HepG2 (cell line): ENCODE measurements at regions not wholly inside any gene's neighbourhood (a gene's known extent, or its start where the extent isn't known, plus 50 kb on each side); places are given as distances from the start of the nearest gene placed in this dataset.

ENCODE experiments used
- ATAC-seq: fragments of 200-7000 bp; cut with Tn5 transposase; 3 replicates; pipeline ENCODE4 v1.9.1; 2020; ENCODE audit warnings: mild to moderate bottlenecking, moderate library complexity
- BruUV-seq: library from RNA; stranded (reverse); fragments of 400-500 nt; replicated peaks from 2 replicates; lab custom pipeline; 2021; lab: Mats Ljungman, UMichigan
- CTCF ChIA-PET: fragments of 300-600 bp; formaldehyde crosslinking; extraction: SDS; loops from one replicate; lab custom pipeline; 2021; ENCODE audit warnings: low total read pairs, inconsistent platforms, low intra/inter-chr PET ratio; lab: Yijun Ruan, JAX
- POLR2A ChIA-PET: fragments of 350-600 bp; sonication (Branson Sonifier 250); formaldehyde crosslinking; loops from one replicate; lab custom pipeline; 2020; ENCODE audit warnings: antibody characterized with exemption, inconsistent platforms; lab: Yijun Ruan, JAX
- DNase-seq: peaks from one replicate; pipeline ENCODE4 v3.0.0-alpha.2; 2015; ENCODE audit warnings: low spot score
- FAIRE-seq: peaks from 3 replicates; lab custom pipeline; 2011; peaks lifted over from hg19 to GRCh38; lab: Jason Lieb, UNC
- H2AFZ ChIP-seq: one replicate; pipeline ENCODE4 v1.6.1; 2011; ENCODE audit warnings: low read length, inconsistent platforms
- H3K27ac ChIP-seq: fragments of 300-600 bp; 3 replicates; pipeline ENCODE4 v1.8.0; 2011; ENCODE audit warnings: mixed run types, mild to moderate bottlenecking, mixed read lengths, low read length, inconsistent platforms; ENCODE audit not compliant: insufficient read depth; ENCODE audit errors: extremely low read length
- H3K27me3 ChIP-seq, 2 experiments: fragments of 200-600 bp in 1 of 2; 2 replicates in 1 of 2; 3 replicates in 1 of 2; pipeline versions ENCODE4 v1.6.0 to v1.8.0; 2011; ENCODE audit warnings: low read length in 2 of 2, mild to moderate bottlenecking in 2 of 2, moderate library complexity in 2 of 2, inconsistent platforms in 1 of 2; ENCODE audit not compliant: insufficient read depth in 2 of 2, control insufficient read depth in 1 of 2
- H3K36me3 ChIP-seq, 2 experiments: fragments of 200-600 bp in 1 of 2; replicated peaks in 1 of 2; 2 replicates in 1 of 2; 3 replicates in 1 of 2; pipeline versions ENCODE4 v1.5.1 to v1.8.0; 2011; ENCODE audit warnings: low read length in 2 of 2, inconsistent platforms in 1 of 2; ENCODE audit not compliant: insufficient read depth in 2 of 2, control insufficient read depth in 1 of 2
- H3K4me1 ChIP-seq: 2 replicates; pipeline ENCODE4 v1.5.1; 2012; ENCODE audit warnings: low read length, inconsistent platforms; ENCODE audit not compliant: insufficient read depth
- H3K4me2 ChIP-seq: 2 replicates; pipeline ENCODE4 v1.6.0; 2011; ENCODE audit warnings: low read depth, low read length, inconsistent platforms
- H3K4me3 ChIP-seq, 3 experiments: fragments of 200-600 bp in 1 of 3; sonication (generic), shearing (Covaris generic) in 1 of 3; replicated peaks in 1 of 3; 2 replicates each; pipeline ENCODE4 v1.5.1; 2011 to 2016; ENCODE audit warnings: low read length in 3 of 3, inconsistent platforms in 2 of 3, low read depth in 2 of 3, mild to moderate bottlenecking in 2 of 3, control low read depth in 1 of 3, mixed read lengths in 1 of 3; ENCODE audit not compliant: insufficient read depth in 1 of 3
- H3K79me2 ChIP-seq: one replicate; pipeline ENCODE4 v1.6.1; 2011; ENCODE audit warnings: low read length, inconsistent platforms; ENCODE audit not compliant: insufficient read depth
- H3K9ac ChIP-seq: 2 replicates; pipeline ENCODE4 v1.6.0; 2011; ENCODE audit warnings: mild to moderate bottlenecking, low read depth, low read length, inconsistent platforms; ENCODE audit not compliant: insufficient read depth
- H3K9me3 ChIP-seq: 2 replicates; pipeline ENCODE4 v1.5.1; 2012; ENCODE audit warnings: mild to moderate bottlenecking, low read length
- H4K20me1 ChIP-seq: 2 replicates; pipeline ENCODE4 v1.6.0; 2011; ENCODE audit warnings: inconsistent platforms, mild to moderate bottlenecking, low read length, moderate library complexity; ENCODE audit not compliant: insufficient read depth
- ATAD3A ChIP-seq: sonication (generic); formaldehyde crosslinking; IDR thresholded peaks from 2 replicates; pipeline ENCODE4 v1.4.0; 2020; ENCODE audit warnings: missing genetic modification reagents
- KAT2B ChIP-seq: fragments of 150-350 bp; IDR thresholded peaks from 2 replicates; pipeline ENCODE4 v1.6.1; 2014; ENCODE audit warnings: low read depth, low read length, borderline replicate concordance
- POLR2G ChIP-seq: fragments of 200-400 bp; formaldehyde crosslinking; IDR thresholded peaks from 2 replicates; pipeline ENCODE4 v1.6.1; 2018; ENCODE audit warnings: mild to moderate bottlenecking, low read depth, low read length, moderate library complexity
- SNRNP70 ChIP-seq: fragments of 200-400 bp; formaldehyde crosslinking; IDR thresholded peaks from 2 replicates; pipeline ENCODE4 v1.6.1; 2017; ENCODE audit warnings: mild to moderate bottlenecking, low read depth, low read length, moderate library complexity
- ZNF205 ChIP-seq: IDR thresholded peaks from 2 replicates; pipeline ENCODE4 v1.6.1; 2018; ENCODE audit warnings: missing biosample characterization, missing genetic modification reagents
- WGBS: methylation state at CpG from one replicate; pipeline ENCODE4 v1.1.6; 2017; ENCODE audit warnings: low lambda C conversion rate; 5-methylcytosine and 5-hydroxymethylcytosine counted together
- in situ Hi-C: cut with HindIII; loops from 2 replicates; pipeline ENCODE4 v1.10.0; 2017; ENCODE audit warnings: low pct_unique_long_range_greater_than_20kb; ENCODE audit not compliant: extremely low pct_ligation_motif_present
- intact Hi-C: fragments of 100-400 bp; cut with micrococcal nuclease; formaldehyde crosslinking; loops from one replicate; pipeline ENCODE4 v1.10.0; 2022; ENCODE audit not compliant: unreplicated experiment
- TF ChIP-seq, protein P1 (sequence below): sonication (generic); formaldehyde crosslinking; IDR thresholded peaks from 2 replicates; pipeline ENCODE4 v1.9.0; 2021; ENCODE audit warnings: mild to moderate bottlenecking, missing genetic modification reagents

DNA sequence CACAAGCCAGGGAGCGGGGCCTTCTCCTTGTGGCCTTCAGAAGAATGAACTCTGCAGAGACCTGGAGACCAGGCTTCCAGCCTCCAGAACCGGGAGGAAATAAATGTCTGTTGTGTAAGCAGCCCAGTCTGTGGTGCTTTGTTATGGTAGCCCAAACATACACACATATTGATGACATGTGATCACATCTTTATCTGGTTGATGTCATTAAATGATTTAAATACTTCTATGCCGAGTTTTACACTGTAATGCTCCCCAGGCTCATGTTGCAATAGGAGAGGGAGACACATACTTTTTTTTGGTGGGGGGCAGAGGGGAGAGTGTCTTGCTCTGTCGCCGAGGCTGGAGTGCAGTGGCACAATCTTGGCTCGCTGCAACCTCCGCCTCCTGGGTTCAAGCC is 188.0 kb upstream of the IRS2 start:
- no peaks in the 10 kb centered on the region for H3K9me3 ChIP-seq
- in situ Hi-C loops (no loop called here), intact Hi-C loops (no loop called here)
- no peak overlapping the region for H3K4me2 ChIP-seq
- H3K4me1 ChIP-seq: no peaks in the 10 kb centered on the region
- H3K4me3 ChIP-seq: no peak overlapping the region
- no peak for ATAC-seq
- TF ChIP-seq POLR2G (no peak), SNRNP70 (no peak), KAT2B (no peak), ATAD3A (CRISPR knock-in tag) (no peak), ZNF205 (CRISPR knock-in tag) (no peak)
- TF ChIP-seq, protein P1, sequence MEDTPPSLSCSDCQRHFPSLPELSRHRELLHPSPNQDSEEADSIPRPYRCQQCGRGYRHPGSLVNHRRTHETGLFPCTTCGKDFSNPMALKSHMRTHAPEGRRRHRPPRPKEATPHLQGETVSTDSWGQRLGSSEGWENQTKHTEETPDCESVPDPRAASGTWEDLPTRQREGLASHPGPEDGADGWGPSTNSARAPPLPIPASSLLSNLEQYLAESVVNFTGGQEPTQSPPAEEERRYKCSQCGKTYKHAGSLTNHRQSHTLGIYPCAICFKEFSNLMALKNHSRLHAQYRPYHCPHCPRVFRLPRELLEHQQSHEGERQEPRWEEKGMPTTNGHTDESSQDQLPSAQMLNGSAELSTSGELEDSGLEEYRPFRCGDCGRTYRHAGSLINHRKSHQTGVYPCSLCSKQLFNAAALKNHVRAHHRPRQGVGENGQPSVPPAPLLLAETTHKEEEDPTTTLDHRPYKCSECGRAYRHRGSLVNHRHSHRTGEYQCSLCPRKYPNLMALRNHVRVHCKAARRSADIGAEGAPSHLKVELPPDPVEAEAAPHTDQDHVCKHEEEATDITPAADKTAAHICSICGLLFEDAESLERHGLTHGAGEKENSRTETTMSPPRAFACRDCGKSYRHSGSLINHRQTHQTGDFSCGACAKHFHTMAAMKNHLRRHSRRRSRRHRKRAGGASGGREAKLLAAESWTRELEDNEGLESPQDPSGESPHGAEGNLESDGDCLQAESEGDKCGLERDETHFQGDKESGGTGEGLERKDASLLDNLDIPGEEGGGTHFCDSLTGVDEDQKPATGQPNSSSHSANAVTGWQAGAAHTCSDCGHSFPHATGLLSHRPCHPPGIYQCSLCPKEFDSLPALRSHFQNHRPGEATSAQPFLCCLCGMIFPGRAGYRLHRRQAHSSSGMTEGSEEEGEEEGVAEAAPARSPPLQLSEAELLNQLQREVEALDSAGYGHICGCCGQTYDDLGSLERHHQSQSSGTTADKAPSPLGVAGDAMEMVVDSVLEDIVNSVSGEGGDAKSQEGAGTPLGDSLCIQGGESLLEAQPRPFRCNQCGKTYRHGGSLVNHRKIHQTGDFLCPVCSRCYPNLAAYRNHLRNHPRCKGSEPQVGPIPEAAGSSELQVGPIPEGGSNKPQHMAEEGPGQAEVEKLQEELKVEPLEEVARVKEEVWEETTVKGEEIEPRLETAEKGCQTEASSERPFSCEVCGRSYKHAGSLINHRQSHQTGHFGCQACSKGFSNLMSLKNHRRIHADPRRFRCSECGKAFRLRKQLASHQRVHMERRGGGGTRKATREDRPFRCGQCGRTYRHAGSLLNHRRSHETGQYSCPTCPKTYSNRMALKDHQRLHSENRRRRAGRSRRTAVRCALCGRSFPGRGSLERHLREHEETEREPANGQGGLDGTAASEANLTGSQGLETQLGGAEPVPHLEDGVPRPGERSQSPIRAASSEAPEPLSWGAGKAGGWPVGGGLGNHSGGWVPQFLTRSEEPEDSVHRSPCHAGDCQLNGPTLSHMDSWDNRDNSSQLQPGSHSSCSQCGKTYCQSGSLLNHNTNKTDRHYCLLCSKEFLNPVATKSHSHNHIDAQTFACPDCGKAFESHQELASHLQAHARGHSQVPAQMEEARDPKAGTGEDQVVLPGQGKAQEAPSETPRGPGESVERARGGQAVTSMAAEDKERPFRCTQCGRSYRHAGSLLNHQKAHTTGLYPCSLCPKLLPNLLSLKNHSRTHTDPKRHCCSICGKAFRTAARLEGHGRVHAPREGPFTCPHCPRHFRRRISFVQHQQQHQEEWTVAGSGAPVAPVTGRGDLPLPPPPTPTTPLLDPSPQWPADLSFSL: no peak
- no peak for FAIRE-seq
- no TSS peak for BruUV-seq
- no peaks in the 10 kb centered on the region for H3K79me2 ChIP-seq
- DNase-seq: no peak
- H3K27me3 ChIP-seq: peaks cover 0 to 14% of the 10 kb centered on the region in 2 experiments; a peak in 2 of 5 replicates
- H3K9ac ChIP-seq: no peak overlapping the region
- H2AFZ ChIP-seq: no peak overlapping the region
- ChIA-PET CTCF (no interaction called here), POLR2A (no interaction called here)
- H3K27ac ChIP-seq: no peak overlapping the region
- WGBS: 50% methylated on average over 1 of the region's 7 CpGs
- H3K36me3 ChIP-seq: no peaks in the 10 kb centered on the region
- no peaks in the 10 kb centered on the region for H4K20me1 ChIP-seq
